Loucy (cell line): ENCODE measurements at regions not wholly inside any gene's neighbourhood (a gene's known extent, or its start where the extent isn't known, plus 50 kb on each side); places are given as distances from the start of the nearest gene placed in this dataset.

Experiments used
- EZH2phosphoT487 ChIP-seq: fragments of 200-600 bp; IDR thresholded peaks from 2 replicates; pipeline ENCODE4 v1.6.1; 2018; ENCODE audit warnings: antibody characterized with exemption, mild to moderate bottlenecking, moderate library complexity, borderline replicate concordance
- TF ChIP-seq, protein P1 (sequence below): fragments of 200-600 bp; sonication (generic); conservative IDR thresholded peaks from 2 replicates; pipeline ENCODE4 v1.5.1; 2014; ENCODE audit warnings: mild to moderate bottlenecking, antibody characterized with exemption, low read length

- TF ChIP-seq, protein P1, sequence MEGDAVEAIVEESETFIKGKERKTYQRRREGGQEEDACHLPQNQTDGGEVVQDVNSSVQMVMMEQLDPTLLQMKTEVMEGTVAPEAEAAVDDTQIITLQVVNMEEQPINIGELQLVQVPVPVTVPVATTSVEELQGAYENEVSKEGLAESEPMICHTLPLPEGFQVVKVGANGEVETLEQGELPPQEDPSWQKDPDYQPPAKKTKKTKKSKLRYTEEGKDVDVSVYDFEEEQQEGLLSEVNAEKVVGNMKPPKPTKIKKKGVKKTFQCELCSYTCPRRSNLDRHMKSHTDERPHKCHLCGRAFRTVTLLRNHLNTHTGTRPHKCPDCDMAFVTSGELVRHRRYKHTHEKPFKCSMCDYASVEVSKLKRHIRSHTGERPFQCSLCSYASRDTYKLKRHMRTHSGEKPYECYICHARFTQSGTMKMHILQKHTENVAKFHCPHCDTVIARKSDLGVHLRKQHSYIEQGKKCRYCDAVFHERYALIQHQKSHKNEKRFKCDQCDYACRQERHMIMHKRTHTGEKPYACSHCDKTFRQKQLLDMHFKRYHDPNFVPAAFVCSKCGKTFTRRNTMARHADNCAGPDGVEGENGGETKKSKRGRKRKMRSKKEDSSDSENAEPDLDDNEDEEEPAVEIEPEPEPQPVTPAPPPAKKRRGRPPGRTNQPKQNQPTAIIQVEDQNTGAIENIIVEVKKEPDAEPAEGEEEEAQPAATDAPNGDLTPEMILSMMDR = no peak
- TF ChIP-seq EZH2phosphoT487 = no peak
These were observed 715.0 kb upstream of the CDH8 start for GRCh38 chr16:62751218-62751617.
